Type B pancreatic cell (in vitro differentiated cells): ENCODE measurements at regions not wholly inside any gene's neighbourhood (a gene's known extent, or its start where the extent isn't known, plus 50 kb on each side); places are given as distances from the start of the nearest gene placed in this dataset.

Source experiments
- DNase-seq: peaks from one replicate; pipeline ENCODE4 v3.0.0; 2021; ENCODE audit warnings: mixed read lengths; ENCODE audit not compliant: unreplicated experiment; ENCODE audit errors: extremely low spot score
- H3K27ac Mint-ChIP-seq: 2 replicates; pipeline ENCODE4 v1.8.0; 2021; ENCODE audit warnings: mild to moderate bottlenecking, mixed read lengths
- H3K27me3 Mint-ChIP-seq: 2 replicates; pipeline ENCODE4 v1.8.0; 2021; ENCODE audit warnings: mixed read lengths
- H3K36me3 Mint-ChIP-seq: 2 replicates; pipeline ENCODE4 v1.8.0; 2021; ENCODE audit warnings: mixed read lengths
- H3K4me1 Mint-ChIP-seq: one replicate; pipeline ENCODE4 v1.8.0; 2021; ENCODE audit warnings: mixed read lengths; ENCODE audit not compliant: unreplicated experiment
- H3K4me3 Mint-ChIP-seq: 2 replicates; pipeline ENCODE4 v1.8.0; 2021; ENCODE audit warnings: mild to moderate bottlenecking, mixed read lengths
- H3K9me3 Mint-ChIP-seq: 2 replicates; pipeline ENCODE4 v1.8.0; 2021; ENCODE audit warnings: mixed read lengths
- CTCF ChIP-seq: fragments of 200-600 bp; sonication (generic); conservative IDR thresholded peaks from 2 replicates; pipeline ENCODE4 v1.5.0; 2021; ENCODE audit warnings: antibody characterized with exemption, mild to moderate bottlenecking

DNA sequence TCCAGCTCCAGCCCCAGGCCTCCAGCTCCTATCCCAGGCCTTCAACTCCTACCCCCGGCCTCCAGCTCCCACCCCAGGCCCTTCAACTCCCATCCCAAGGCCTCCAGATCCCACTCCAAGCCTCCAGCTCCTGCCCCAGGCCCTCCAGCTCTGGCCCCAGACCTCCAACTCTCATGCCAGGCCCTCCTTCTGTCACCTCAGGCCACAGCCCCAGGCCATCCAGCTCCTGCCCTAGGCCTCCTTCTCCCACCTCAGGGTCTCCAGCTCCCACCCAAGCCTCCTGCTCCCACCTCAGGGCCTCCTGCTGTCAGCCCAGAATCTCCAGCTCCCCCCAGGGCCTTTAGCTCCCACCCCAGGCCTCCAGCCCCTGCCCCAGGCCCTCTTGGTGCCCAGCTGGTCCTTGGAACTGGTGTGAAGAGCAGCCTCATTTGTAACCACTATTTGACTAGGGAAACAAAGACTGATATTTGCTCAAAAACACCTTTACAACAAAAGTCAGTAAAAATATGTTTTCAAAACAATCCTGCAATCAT, 67.8 kb upstream of the SALL3 start:
- TF ChIP-seq CTCF: no peak
- no peak for DNase-seq
- Mint-ChIP-seq H3K36me3 (no peaks in the 10 kb centered on the region), H3K27me3 (peaks cover 3% of the 10 kb centered on the region), H3K27ac (no peak overlapping the region), H3K4me3 (no peak overlapping the region), H3K4me1 (no peaks in the 10 kb centered on the region), H3K9me3 (no peaks in the 10 kb centered on the region)

- no peak for TF ChIP-seq CTCF
- H3K36me3 Mint-ChIP-seq: no peaks in the 10 kb centered on the region
- no peak for DNase-seq
Observed at GRCh38 chr18:78912336-78912735, 67.3 kb upstream of the SALL3 start.

GRCh38 chr18:78912844-78913243, 66.8 kb upstream of the SALL3 start:
- Mint-ChIP-seq H3K27ac (no peak overlapping the region), H3K9me3 (peaks cover 5% of the 10 kb centered on the region), H3K4me1 (no peaks in the 10 kb centered on the region), H3K27me3 (peaks cover 3% of the 10 kb centered on the region), H3K4me3 (no peak overlapping the region), H3K36me3 (no peaks in the 10 kb centered on the region)
- no peak for DNase-seq
- TF ChIP-seq CTCF: no peak

More at GRCh38 chr18:78912336-78912735, 67.3 kb upstream of the SALL3 start:
- Mint-ChIP-seq H3K27me3 (peaks cover 3% of the 10 kb centered on the region), H3K27ac (no peak overlapping the region), H3K9me3 (peaks cover 3% of the 10 kb centered on the region), H3K4me3 (no peak overlapping the region), H3K4me1 (no peaks in the 10 kb centered on the region)

DNA sequence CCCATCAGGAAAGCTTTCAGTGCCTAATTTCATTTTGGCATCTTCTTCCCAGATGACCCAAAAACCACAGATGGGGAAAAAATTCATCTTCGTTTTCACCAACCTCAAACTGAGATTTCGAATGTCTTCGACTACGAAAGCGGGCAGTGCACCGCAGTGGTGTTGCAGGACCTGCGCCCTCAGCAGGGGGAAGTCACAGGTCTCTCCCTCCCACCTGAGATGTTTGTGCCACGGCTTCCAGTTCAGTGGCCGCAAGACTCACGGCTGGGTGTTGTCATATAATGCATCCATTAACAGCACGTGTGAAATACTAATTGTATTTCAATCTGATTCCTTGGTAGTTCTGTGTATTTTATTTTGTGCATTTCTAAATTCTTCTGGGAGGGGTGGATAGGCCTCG, 66.2 kb upstream of the SALL3 start:
- no peak overlapping the region for H3K27ac Mint-ChIP-seq
- no peak overlapping the region for H3K4me3 Mint-ChIP-seq
- DNase-seq: no peak
- peaks cover 5% of the 10 kb centered on the region for H3K9me3 Mint-ChIP-seq
- no peaks in the 10 kb centered on the region for H3K4me1 Mint-ChIP-seq
- no peaks in the 10 kb centered on the region for H3K36me3 Mint-ChIP-seq
- TF ChIP-seq CTCF: no peak
- peaks cover 3% of the 10 kb centered on the region for H3K27me3 Mint-ChIP-seq

DNA sequence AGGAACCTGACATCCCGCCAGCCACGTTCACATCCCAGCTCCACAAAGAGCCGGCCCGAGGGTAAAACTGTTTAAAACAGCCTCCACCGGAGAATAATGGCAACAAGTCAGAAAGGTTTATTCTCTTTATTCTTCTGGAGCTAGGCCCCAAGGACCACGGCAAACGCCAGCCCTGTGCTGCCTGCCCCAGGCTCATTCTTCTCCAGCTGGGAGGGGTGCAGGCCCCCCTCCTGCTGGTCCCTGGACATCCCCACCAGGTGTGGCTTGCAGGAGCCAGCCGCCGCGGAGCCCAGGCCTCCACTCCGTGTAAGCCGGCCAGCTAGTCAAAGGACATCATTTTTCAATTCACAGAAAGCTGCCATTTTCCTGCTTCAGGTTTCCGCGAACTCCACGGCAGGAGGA, 65.8 kb upstream of the SALL3 start:
- peaks cover 3% of the 10 kb centered on the region for H3K27me3 Mint-ChIP-seq
- H3K4me3 Mint-ChIP-seq: no peak overlapping the region
- peak; percentile 54 for DNase-seq
- peaks cover 5% of the 10 kb centered on the region for H3K9me3 Mint-ChIP-seq
- H3K4me1 Mint-ChIP-seq: no peaks in the 10 kb centered on the region
- TF ChIP-seq CTCF: no peak
- H3K36me3 Mint-ChIP-seq: no peaks in the 10 kb centered on the region
- no peak overlapping the region for H3K27ac Mint-ChIP-seq
